GM12872 (cell line): ENCODE measurements at regions not wholly inside any gene's neighbourhood (a gene's known extent, or its start where the extent isn't known, plus 50 kb on each side); places are given as distances from the start of the nearest gene placed in this dataset.

Source experiments
- TF ChIP-seq, protein P1 (sequence below): IDR thresholded peaks from 3 replicates; pipeline ENCODE4 v1.5.1; 2011; ENCODE audit warnings: low read depth, mild to moderate bottlenecking, low read length, moderate library complexity; ENCODE audit not compliant: insufficient read depth

DNA sequence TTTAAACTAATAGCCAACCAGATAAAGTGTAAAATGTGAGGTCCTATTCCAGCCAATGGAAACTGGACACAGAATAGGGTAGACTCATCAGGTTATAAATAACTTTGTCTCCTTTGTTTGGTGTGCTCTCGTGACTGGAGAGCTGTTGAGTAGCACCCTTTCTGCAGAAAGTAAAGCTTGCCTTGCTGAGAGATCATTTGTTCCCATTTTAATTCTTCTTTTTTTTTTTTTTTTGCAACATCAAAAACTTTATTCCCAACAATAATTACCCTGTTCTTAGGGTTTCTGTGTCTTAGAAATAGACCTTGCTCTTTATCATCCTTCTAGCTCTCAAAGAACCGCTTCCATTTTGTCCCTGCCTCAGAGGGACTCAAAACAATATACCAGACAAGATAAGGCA is 220.4 kb downstream of the FAM76B start:
- TF ChIP-seq, protein P1, sequence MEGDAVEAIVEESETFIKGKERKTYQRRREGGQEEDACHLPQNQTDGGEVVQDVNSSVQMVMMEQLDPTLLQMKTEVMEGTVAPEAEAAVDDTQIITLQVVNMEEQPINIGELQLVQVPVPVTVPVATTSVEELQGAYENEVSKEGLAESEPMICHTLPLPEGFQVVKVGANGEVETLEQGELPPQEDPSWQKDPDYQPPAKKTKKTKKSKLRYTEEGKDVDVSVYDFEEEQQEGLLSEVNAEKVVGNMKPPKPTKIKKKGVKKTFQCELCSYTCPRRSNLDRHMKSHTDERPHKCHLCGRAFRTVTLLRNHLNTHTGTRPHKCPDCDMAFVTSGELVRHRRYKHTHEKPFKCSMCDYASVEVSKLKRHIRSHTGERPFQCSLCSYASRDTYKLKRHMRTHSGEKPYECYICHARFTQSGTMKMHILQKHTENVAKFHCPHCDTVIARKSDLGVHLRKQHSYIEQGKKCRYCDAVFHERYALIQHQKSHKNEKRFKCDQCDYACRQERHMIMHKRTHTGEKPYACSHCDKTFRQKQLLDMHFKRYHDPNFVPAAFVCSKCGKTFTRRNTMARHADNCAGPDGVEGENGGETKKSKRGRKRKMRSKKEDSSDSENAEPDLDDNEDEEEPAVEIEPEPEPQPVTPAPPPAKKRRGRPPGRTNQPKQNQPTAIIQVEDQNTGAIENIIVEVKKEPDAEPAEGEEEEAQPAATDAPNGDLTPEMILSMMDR, result no peak

DNA sequence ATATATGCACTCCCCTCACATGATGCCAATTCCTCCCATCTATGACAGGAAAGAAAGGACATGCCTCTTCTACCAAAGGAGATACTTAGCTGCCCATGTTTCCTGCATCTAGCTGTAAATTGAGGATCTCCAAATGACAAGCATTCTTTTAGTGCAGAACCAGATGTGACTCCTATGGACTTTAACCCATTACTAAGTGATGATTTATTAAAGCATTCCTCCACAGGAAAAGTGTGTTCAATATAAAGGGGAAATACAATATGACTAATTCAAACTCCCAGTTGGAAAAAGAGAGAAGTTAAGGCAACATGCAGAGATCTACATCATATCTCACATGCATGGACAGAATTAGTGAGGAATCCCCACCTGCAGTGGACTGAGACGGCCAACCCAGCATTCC is 221.3 kb downstream of the FAM76B start:
- TF ChIP-seq, protein P1, result no peak

DNA sequence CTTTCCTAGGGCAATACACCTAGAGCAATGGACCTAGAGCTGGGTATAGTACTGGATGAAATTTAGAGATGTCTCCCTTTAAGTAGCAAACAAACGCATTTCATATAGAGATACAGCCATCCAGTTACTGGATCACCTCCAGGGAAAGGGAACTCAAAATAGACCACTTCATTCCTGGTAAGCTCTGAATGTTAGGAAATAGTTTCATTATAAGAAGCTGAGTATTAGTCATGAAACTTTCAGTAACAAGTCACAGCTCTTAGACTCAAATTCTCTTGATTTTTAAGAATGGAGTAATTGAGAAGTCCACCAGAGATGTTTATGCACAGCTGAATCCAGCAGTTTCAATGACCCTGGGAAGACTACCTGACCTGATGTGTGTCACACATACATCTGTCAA is 221.9 kb downstream of the FAM76B start:
- TF ChIP-seq, protein P1, result no peak

DNA sequence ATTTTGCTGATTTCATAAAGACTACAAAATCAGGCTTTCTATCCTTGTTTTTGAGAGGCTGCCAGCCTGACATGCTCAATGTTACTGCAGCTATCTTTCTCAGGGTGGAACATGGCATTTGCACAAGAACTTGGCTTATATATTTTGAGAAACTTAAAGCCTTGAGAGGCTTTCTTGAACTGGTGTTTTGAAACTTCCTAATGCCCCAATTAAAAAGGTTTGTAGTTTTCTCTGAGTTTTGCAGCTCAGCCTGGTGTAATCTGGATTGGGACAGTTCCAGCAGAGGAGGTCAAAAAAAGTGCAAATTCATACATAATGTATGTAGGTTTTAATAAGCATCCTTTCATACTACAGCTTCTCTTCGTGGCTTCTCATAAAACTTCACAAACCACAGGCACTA is 223.4 kb downstream of the FAM76B start:
- TF ChIP-seq, protein P1, result no peak

DNA sequence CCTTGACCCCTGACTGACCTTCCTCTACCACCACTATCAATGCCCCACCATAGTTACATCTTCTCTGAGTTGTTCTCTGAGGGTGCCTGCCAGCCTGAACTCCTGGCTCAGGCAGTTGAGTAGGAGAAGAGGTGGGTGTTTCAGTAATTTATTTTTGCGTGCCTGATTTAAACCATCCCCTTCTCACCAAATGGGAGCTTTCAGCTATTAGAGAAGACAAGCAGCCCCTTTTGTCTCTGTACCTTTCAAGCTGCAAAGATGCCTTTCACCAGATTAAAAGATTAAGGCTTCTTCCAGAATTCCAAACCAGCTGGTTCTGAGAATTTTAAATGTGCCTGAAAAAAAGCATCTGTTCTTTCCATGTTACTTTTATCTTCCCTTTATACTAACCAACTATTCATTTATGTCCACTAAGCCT is 223.8 kb downstream of the FAM76B start:
- TF ChIP-seq, protein P1, result no peak

DNA sequence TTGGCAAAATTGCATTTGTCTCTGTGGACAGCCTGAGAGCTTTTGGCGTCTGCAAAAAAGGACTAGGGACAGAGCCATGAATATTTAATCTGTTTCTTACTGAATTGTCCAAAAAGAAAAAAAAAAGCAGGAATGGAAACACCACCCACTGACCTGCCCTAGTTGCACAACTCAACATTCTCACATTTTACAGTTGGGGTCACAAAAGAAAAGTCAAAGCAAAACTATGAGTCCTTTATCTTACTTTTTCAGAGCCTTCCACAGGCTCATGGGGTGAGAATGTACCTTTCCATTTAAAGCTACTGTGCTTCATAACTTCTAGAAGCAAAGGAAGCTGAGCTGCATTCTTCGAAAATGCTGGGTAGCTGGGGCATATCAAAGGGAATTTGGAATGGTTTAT is 225.7 kb downstream of the FAM76B start:
- TF ChIP-seq, protein P1, result no peak

DNA sequence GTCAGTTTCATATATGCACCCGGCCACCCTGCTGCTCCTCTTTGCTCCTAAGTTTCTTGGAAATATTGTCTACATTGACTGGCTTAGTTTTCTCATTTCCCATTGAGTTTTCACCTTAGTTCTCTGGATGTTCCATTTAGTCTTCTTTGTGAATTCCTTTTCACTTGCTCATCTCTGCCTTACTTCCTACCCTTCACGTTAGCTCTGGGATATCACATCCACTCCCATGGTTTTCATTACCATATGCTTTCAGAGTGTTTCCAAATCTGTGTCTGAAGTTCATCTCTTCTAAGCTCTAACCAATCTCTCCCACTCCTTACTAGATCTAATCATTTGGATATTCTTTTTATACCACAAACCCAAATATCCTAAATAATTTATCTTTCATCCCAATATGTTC is 226.4 kb downstream of the FAM76B start:
- TF ChIP-seq, protein P1, result no peak
